ENCODE measurements at regions not wholly inside any gene's neighbourhood (a gene's known extent, or its start where the extent isn't known, plus 50 kb on each side); places are given as distances from the start of the nearest gene placed in this dataset.
"Not testable (repeated sequence)": the region's sequence is repeated elsewhere in the genome, so short reads cannot be mapped to it uniquely, and the experiment has no call there.

DNA sequence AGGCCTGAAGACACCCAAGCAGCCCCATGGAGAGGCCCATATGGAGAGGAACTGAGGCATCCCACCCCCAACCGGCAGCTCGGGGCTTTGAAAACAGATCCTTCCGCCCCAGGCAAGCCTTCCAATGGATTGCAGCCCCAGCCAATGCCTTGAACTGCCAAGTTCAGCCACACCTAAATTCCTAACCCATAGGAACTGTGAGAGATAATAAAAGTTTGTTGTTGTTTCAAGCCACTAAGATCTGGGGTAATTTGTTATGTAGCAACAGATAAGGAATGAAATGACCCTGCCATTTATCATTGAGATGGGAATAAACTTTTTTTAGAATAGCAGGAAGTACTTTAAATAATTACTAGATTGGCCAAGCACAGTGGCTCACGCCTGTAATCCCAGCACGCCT is 80.3 kb upstream of the SPDYE9 start:
- H3K9me3 ChIP-seq; H3K36me3 ChIP-seq; H3K4me1 ChIP-seq; H3K4me3 ChIP-seq; DNase-seq; intact Hi-C loops (cut with DNase I); H3K27me3 ChIP-seq; H3K27ac ChIP-seq; FAIRE-seq: not testable (repeated sequence)
- peak; percentile 59 to 85 (median 70) for ATAC-seq
- WGBS, 2 donors = no CpG with 5 or more reads among the region's 5 CpGs

DNA sequence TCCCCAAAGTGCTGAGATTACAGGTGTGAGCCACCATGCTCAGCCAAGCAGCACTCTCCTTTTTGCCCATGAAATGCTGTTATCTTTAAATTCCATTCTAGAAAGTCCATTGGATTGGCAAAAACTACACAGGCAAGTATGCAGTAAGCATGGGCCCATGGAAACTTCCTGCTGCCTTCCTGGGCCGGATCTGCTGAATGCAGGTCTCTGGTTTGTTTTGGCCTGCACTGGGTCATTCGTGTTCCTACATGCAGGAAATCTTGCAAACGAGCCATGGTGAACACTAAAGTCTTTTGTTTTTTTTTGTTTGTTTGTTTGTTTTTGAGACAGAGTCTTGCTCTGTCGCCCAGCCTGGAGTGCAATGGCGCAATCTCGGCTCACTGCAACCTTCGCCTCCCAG is 76.8 kb upstream of the SPDYE9 start:
- intact Hi-C loops (cut with DNase I); H3K27me3 ChIP-seq; DNase-seq; H3K36me3 ChIP-seq; H3K27ac ChIP-seq; ATAC-seq; H3K4me3 ChIP-seq; H3K9me3 ChIP-seq; H3K4me1 ChIP-seq; FAIRE-seq: not testable (repeated sequence)
- WGBS, 2 donors = 65% methylated on average over 5 of the region's 7 CpGs; no CpG with 5 or more reads in 1 of the 2 donors

DNA sequence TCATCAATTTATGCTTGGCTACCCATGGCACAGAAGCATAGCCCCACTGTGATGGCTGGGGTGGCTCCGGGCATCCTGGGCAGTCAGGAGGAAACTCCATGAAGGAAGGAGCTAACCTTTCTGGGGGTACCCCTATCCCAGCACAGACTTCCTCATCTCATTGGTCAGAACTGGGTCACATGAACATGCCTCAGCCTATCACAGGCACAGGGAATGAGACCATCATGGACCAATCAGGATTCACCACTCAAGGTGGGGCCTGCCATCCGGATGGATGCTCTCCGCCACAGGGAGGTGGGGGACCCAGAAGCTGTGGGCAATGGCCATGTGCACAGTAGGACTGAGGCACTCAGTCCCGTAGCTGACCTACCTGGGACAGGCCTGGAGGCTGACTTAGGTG is 75.9 kb upstream of the SPDYE9 start:
- H3K27me3 ChIP-seq; ATAC-seq; H3K9me3 ChIP-seq; H3K4me3 ChIP-seq; H3K27ac ChIP-seq; H3K4me1 ChIP-seq; DNase-seq; intact Hi-C loops (cut with DNase I); H3K36me3 ChIP-seq; FAIRE-seq: not testable (repeated sequence)
- no CpG with 5 or more reads among the region's 4 CpGs for WGBS, 2 donors

DNA sequence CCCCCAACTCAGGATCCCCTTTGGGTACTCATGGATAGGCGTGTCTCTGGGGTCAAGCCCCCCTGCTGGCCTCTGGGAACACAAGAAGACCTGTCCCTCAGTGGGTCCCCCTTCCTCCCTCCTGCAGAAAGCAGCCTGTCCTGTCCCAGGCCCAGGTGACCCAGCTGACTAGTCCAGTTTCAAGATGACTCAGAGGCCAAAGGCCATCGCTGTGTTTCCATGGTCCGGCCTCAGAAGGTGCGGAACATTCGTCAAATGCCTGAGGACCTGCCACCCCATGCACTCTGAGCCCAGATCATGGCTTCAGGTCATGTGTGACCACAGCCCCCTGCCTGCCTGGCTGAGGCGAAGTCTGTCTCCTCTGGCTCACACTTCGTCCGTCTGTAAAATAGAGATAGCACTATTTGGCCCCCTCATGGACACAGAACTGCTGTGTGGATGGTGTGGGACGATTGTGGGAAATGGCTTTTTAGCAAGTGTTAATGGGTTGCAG is 71.4 kb upstream of the SPDYE9 start:
- H3K36me3 ChIP-seq; H3K27ac ChIP-seq; FAIRE-seq; H3K9me3 ChIP-seq; intact Hi-C loops (cut with DNase I); H3K4me1 ChIP-seq; H3K27me3 ChIP-seq; H3K4me3 ChIP-seq; DNase-seq: not testable (repeated sequence)
- ATAC-seq = peak; percentile 16 to 52 (median 30)
- WGBS, 2 donors = 45% methylated on average over 1 of the region's 9 CpGs; no CpG with 5 or more reads in 1 of the 2 donors

DNA sequence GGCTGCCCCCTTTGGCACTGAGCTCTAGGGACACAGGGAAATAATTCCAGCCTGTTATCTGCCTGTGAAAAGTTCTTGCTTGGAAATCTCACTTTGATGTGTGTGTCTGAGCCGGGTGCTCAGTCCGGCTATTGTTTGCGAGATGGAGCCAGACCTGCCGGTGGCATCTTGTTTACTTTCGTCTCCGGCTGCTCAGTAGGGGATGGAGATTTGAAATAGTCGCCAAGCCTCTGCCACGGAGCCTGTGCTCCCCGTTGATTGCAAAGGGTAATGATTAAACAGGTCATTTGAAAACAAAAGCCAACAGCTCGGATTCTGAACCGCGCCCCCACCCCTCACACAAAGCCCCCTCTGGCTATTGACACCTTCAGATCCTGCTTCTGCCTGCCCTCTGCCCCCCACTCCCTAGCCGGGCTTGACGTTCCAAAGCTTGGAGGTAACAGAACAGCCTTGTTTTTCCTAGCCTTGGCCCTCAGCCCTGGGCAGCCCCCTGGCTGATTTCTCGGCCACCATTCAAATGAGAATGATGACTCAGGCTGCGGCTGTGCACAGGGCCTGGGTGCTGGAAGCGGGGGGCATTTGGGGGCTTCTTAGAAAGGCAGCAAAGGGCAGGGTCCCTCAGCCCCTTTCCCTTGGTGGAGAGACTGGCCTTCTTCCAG is 70.8 kb upstream of the SPDYE9 start:
- FAIRE-seq; H3K4me3 ChIP-seq; H3K4me1 ChIP-seq; intact Hi-C loops (cut with DNase I); H3K27ac ChIP-seq; H3K36me3 ChIP-seq; H3K9me3 ChIP-seq; H3K27me3 ChIP-seq: not testable (repeated sequence)
- WGBS, 2 donors = 2 to 4% methylated on average over 9 to 11 of the region's 17 CpGs
- DNase-seq = peak in 5 of 6 donors; percentile 17 to 50 (median 27)
- peak; percentile 46 to 66 (median 66) for ATAC-seq

DNA sequence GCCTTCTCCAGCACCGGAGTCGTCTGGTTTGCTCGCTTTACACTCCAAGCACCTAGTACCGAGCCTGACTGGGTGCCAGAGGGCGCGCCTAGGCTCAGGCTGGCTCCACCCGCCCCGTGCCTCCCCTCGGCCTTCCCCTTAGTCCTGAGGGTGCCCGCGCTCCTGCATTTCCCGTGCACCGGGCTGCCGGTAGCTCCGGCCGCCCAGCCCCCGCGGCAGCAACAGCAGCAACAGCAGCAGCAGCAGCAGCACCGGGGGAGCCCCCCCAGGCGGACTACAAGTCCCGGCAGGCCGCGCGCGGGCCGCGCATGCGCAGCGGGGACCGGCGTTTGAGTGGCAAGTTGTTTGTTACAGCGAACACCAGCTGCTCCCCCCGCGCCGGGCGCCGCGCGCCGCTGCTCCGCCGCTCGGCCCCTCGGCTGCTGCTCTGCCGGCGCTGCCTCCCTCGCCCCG is 68.8 kb upstream of the SPDYE9 start:
- WGBS, 2 donors = 0% methylated on average over 6 to 37 of the region's 48 CpGs

DNA sequence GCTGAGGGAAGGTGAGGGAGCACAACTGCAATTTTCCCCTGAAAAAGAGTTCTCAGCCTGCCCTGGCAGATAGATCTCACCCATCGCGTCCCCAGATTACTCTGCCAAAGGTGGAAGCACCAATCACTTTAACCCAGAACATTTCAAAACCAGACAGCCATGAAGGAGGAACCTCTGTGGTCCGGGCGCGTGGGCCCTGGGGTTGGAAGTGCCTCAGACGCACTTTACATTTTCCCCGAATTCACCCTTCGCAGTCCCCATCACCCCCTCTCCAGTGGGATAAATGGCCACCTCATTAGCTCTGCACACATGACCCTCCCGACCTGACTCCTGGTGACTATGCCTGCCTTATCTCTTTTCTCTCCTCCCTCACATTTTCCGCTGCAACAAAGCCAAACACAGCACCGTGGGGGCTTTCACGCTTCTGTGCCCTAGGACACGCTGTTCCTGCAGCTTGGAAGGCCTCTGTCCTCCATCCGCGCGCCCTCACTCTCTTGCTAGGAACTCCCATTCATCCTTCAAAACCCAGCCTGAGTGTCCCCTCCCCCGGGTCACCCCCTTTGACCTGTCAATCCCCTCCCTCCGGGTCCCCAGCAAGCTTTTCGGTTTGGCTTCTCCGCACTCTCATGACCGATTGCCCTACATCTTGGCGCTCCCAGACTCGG is 68.2 kb upstream of the SPDYE9 start:
- 25 to 40% methylated on average over 6 to 9 of the region's 23 CpGs for WGBS, 2 donors
- H3K9me3 ChIP-seq; H3K4me1 ChIP-seq; H3K27ac ChIP-seq; intact Hi-C loops (cut with DNase I); H3K27me3 ChIP-seq; H3K36me3 ChIP-seq; FAIRE-seq: not testable (repeated sequence)
- ATAC-seq (peak; percentile 2 to 7 (median 4)), DNase-seq (peak in 3 of 6 donors; percentile 20 to 34 (median 23))
- peak overlapping the region in 1 of 4 donors; percentile 42 for H3K4me3 ChIP-seq

More for the DNA sequence above, 68.8 kb upstream of the SPDYE9 start:
- H3K27ac ChIP-seq; H3K4me1 ChIP-seq; intact Hi-C loops (cut with DNase I); FAIRE-seq; H3K27me3 ChIP-seq; H3K9me3 ChIP-seq; H3K36me3 ChIP-seq: not testable (repeated sequence)
- ATAC-seq (peak; percentile 86 to 95 (median 92)), DNase-seq (peak; percentile 75 to 95 (median 84))
- H3K4me3 ChIP-seq = peak overlapping the region; percentile 12 to 42 (median 22)

DNA sequence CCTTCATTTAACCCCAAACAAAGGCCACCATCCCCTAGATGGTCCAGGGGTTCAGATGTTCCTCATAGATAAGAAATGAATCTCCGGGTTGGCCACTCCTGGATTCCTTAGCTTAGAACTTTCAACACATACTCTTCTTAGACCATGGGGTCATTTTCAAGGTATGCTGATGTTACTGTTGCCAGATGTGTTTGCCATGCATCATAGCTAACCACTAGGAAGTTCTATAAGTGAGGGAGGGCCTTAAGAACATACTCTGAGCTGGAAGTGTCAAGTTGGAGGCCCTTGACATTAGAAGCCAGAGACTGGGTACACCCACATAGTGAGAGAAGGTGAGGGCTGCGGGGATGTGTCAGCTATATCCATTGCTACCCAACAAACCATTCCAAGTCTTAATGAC is 62.7 kb upstream of the SPDYE9 start:
- H3K4me1 ChIP-seq; ATAC-seq; intact Hi-C loops (cut with DNase I); FAIRE-seq; H3K27me3 ChIP-seq; H3K9me3 ChIP-seq; DNase-seq; H3K4me3 ChIP-seq; H3K36me3 ChIP-seq; H3K27ac ChIP-seq: not testable (repeated sequence)
- no CpG with 5 or more reads among the region's 2 CpGs for WGBS, 2 donors

DNA sequence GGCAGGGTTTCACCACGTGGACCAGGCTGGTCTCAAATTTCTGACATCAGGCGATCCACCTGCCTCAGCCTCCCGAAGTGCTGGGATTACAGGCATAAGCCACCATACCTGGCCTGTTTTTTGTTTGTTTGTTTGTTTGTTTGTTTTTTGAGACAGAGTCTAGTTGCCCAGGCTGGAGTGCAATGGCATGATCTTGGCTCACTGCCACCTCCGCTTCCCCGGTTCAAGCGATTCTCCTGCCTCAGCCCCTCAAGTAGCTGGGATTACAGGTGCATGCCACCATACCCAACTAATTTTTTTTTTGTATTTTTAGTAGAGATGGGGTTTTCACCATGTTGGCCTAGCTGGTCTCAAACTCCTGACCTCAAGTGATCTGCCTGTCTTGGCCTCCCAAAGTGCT is 61.8 kb upstream of the SPDYE9 start:
- H3K36me3 ChIP-seq; ATAC-seq; H3K27ac ChIP-seq; intact Hi-C loops (cut with DNase I); H3K9me3 ChIP-seq; FAIRE-seq; H3K27me3 ChIP-seq; H3K4me1 ChIP-seq; H3K4me3 ChIP-seq: not testable (repeated sequence)
- DNase-seq = peak in 2 of 6 donors; percentile 18 to 45
- WGBS, 2 donors = 93 to 97% methylated on average over 4 to 5 of the region's 6 CpGs

DNA sequence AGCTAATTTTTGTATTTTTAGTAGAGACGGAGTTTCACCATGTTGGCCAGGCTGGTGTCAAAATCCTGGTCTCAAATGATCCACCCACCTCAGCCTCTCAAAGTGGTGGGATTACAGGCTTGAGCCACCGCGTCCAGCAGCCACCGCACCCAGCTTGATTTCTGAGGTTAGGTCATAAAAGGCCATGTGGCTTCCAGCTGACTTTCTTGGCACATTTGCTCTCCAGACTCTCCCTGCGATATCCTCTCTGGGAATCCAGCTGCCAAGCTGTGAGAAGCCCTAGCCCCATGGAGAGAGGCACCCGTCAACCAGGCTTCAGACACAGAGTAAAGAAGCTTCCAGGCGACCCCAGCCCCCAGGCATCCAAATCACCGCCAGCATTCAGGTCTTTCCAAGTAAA is 58.2 kb upstream of the SPDYE9 start:
- H3K27ac ChIP-seq; H3K4me3 ChIP-seq; H3K36me3 ChIP-seq; H3K27me3 ChIP-seq; FAIRE-seq; ATAC-seq; DNase-seq; H3K4me1 ChIP-seq; intact Hi-C loops (cut with DNase I); H3K9me3 ChIP-seq: not testable (repeated sequence)
- 94 to 100% methylated on average over 4 of the region's 8 CpGs for WGBS, 2 donors

DNA sequence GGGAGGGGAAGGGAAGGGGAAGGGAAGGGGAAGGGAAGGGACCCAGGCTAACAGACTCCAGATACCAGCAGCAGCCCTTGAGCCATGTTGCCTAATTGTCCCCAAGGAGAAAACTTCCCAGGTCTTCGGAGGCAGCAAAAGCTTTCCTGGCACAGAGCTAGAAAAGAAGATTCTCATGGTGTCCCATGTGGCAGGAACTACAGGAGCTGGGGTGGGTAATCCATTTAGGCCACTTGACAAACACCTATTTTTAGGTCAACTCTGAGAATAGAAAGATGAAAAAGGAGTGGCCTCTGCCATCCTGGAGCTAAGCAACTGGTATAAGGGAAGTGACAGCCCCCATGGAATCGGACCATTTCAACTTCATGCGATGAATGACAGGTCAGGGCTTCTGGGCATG is 52.1 kb upstream of the SPDYE9 start:
- H3K4me3 ChIP-seq; ATAC-seq; H3K9me3 ChIP-seq; H3K4me1 ChIP-seq; DNase-seq; intact Hi-C loops (cut with DNase I); H3K27me3 ChIP-seq; H3K36me3 ChIP-seq; H3K27ac ChIP-seq; FAIRE-seq: not testable (repeated sequence)
- 80% methylated on average over 1 of the region's 3 CpGs; no CpG with 5 or more reads in 1 of the 2 donors for WGBS, 2 donors
